IMR-90 (cell line): ENCODE measurements at regions not wholly inside any gene's neighbourhood (a gene's known extent, or its start where the extent isn't known, plus 50 kb on each side); places are given as distances from the start of the nearest gene placed in this dataset.

Source experiments
- ATAC-seq: fragments of 200-7000 bp; cut with Tn5 transposase; 2 replicates; pipeline ENCODE4 v1.9.1; 2020; ENCODE audit warnings: low read depth, mild to moderate bottlenecking, moderate library complexity
- BruUV-seq: library from RNA; stranded (reverse); fragments of 400-500 nt; replicated peaks from 2 replicates; lab custom pipeline; 2021; lab: Mats Ljungman, UMichigan
- CTCF ChIA-PET: fragments of 300-600 bp; formaldehyde crosslinking; extraction: SDS; loops from one replicate; lab custom pipeline; 2021; ENCODE audit warnings: antibody characterized with exemption; lab: Yijun Ruan, JAX
- POLR2A ChIA-PET: fragments of 300-600 bp; sonication (Branson Sonifier 250); formaldehyde crosslinking; loops from one replicate; lab custom pipeline; 2022; ENCODE audit warnings: antibody characterized with exemption; ENCODE audit not compliant: unreplicated experiment; lab: Charles Lee
- DNase-seq: peaks from one replicate; pipeline ENCODE4 v3.0.0; 2013
- H2AFZ ChIP-seq: replicated peaks from 2 replicates; pipeline ENCODE3; 2013; ENCODE audit warnings: low read length, mild to moderate bottlenecking; ENCODE audit not compliant: poor library complexity
- H2AK5ac ChIP-seq: 2 replicates; pipeline ENCODE4 v1.6.1; 2013; ENCODE audit warnings: low read depth, low read length, inconsistent platforms
- H2AK9ac ChIP-seq: replicated peaks from 2 replicates; pipeline ENCODE3; 2013; ENCODE audit warnings: mild to moderate bottlenecking, low read depth, low read length, moderate library complexity; ENCODE audit not compliant: poor library complexity
- H2BK120ac ChIP-seq: 2 replicates; pipeline ENCODE4 v1.6.1; 2013; ENCODE audit warnings: low read depth, low read length, inconsistent platforms
- H2BK15ac ChIP-seq: 3 replicates; pipeline ENCODE4 v1.6.1; 2013; ENCODE audit warnings: low read depth, low read length, inconsistent platforms
- H2BK20ac ChIP-seq: 2 replicates; pipeline ENCODE4 v1.6.1; 2013; ENCODE audit warnings: low read depth, mild to moderate bottlenecking, inconsistent platforms, low read length, moderate library complexity
- H2BK5ac ChIP-seq: 2 replicates; pipeline ENCODE4 v1.6.1; 2013; ENCODE audit warnings: mild to moderate bottlenecking, low read depth, low read length, inconsistent platforms; ENCODE audit not compliant: poor library complexity, severe bottlenecking
- H3K14ac ChIP-seq: replicated peaks from 2 replicates; pipeline ENCODE4 v1.6.1; 2013; ENCODE audit warnings: low read depth, low read length, inconsistent platforms
- H3K18ac ChIP-seq: 2 replicates; pipeline ENCODE4 v1.6.1; 2013; ENCODE audit warnings: low read depth, low read length, control low read depth
- H3K23ac ChIP-seq: 2 replicates; pipeline ENCODE4 v1.6.1; 2013; ENCODE audit warnings: low read depth, low read length, inconsistent platforms
- H3K27ac ChIP-seq: 2 replicates; pipeline ENCODE4 v1.5.1; 2013; ENCODE audit warnings: mild to moderate bottlenecking, control low read depth, low read length; ENCODE audit not compliant: insufficient read depth
- H3K27me3 ChIP-seq: 2 replicates; pipeline ENCODE4 v1.6.1; 2013; ENCODE audit warnings: low read length; ENCODE audit not compliant: control insufficient read depth, insufficient read depth
- H3K36me3 ChIP-seq: 2 replicates; pipeline ENCODE4 v1.6.1; 2013; ENCODE audit warnings: low read length, mixed read lengths; ENCODE audit not compliant: control insufficient read depth, insufficient read depth
- H3K4ac ChIP-seq: 2 replicates; pipeline ENCODE4 v1.6.1; 2013; ENCODE audit warnings: low read depth, low read length, inconsistent platforms
- H3K4me1 ChIP-seq: 2 replicates; pipeline ENCODE4 v1.6.1; 2013; ENCODE audit warnings: low read length, mixed read lengths; ENCODE audit not compliant: control insufficient read depth, insufficient read depth
- H3K4me2 ChIP-seq: 2 replicates; pipeline ENCODE4 v1.6.1; 2013; ENCODE audit warnings: low read depth, mild to moderate bottlenecking, control low read depth, low read length, moderate library complexity
- H3K4me3 ChIP-seq: 2 replicates; pipeline ENCODE4 v1.5.1; 2013; ENCODE audit warnings: low read depth, mild to moderate bottlenecking, control low read depth, low read length, moderate library complexity; ENCODE audit not compliant: insufficient read depth
- H3K56ac ChIP-seq: 2 replicates; pipeline ENCODE4 v1.6.1; 2013; ENCODE audit warnings: low read length, inconsistent platforms; ENCODE audit not compliant: insufficient read depth; ENCODE audit errors: extremely low read depth
- H3K79me1 ChIP-seq, 2 experiments: 2 replicates each; pipeline ENCODE4 v1.6.1; 2013; ENCODE audit warnings: low read length in 2 of 2, inconsistent platforms in 1 of 2, low read depth in 1 of 2
- H3K9ac ChIP-seq: 2 replicates; pipeline ENCODE4 v1.6.1; 2013; ENCODE audit warnings: low read depth, low read length, control low read depth
- H3K9me1 ChIP-seq: 2 replicates; pipeline ENCODE4 v1.6.1; 2013; ENCODE audit warnings: low read length, inconsistent platforms; ENCODE audit not compliant: insufficient read depth
- H3K9me3 ChIP-seq: 2 replicates; pipeline ENCODE4 v1.6.1; 2013; ENCODE audit warnings: low read length; ENCODE audit not compliant: control insufficient read depth, insufficient read depth
- H4K20me1 ChIP-seq: 2 replicates; pipeline ENCODE4 v1.6.1; 2013; ENCODE audit warnings: low read length, inconsistent platforms; ENCODE audit not compliant: insufficient read depth
- H4K5ac ChIP-seq: 2 replicates; pipeline ENCODE4 v1.6.1; 2013; ENCODE audit warnings: mild to moderate bottlenecking, low read depth, low read length, control low read depth
- H4K8ac ChIP-seq, 2 experiments: 2 replicates each; pipeline ENCODE4 v1.6.1; 2013; ENCODE audit warnings: low read depth in 2 of 2, low read length in 2 of 2, control low read depth in 1 of 2, inconsistent platforms in 1 of 2
- H4K91ac ChIP-seq: 2 replicates; pipeline ENCODE4 v1.6.1; 2013; ENCODE audit warnings: low read depth, low read length, inconsistent platforms; ENCODE audit not compliant: insufficient read depth
- FOS ChIP-seq: fragments of 150-350 bp; IDR thresholded peaks from 2 replicates; pipeline ENCODE4 v1.6.1; 2016; ENCODE audit warnings: low read depth, low read length
- MAFK ChIP-seq: IDR thresholded peaks from 2 replicates; pipeline ENCODE4 v1.6.1; 2012; ENCODE audit warnings: low read depth, low read length, improper control_type of control experiment
- MAZ ChIP-seq: IDR thresholded peaks from 2 replicates; pipeline ENCODE4 v1.6.1; 2012; ENCODE audit warnings: low read depth, mild to moderate bottlenecking, low read length, improper control_type of control experiment, moderate library complexity, borderline replicate concordance
- RFX5 ChIP-seq: IDR thresholded peaks from 2 replicates; pipeline ENCODE4 v1.8.0; 2012; ENCODE audit warnings: low read depth, mild to moderate bottlenecking, low read length, moderate library complexity
- WGBS, 2 experiments: methylation state at CpG; one replicate each; pipeline versions ENCODE4 v1.1.5 to v1.1.7; 2013; ENCODE audit warnings: missing lambda C conversion rate in 2 of 2; ENCODE audit not compliant: insufficient read length in 1 of 2; ENCODE audit errors: extremely low coverage in 2 of 2; 5-methylcytosine and 5-hydroxymethylcytosine counted together
- dilution Hi-C: fragments of 300-500 bp; cut with HindIII; formaldehyde crosslinking; loops from one replicate; pipeline ENCODE4 v1.14.3; 2018; ENCODE audit warnings: low sequenced_read_pairs; ENCODE audit not compliant: unreplicated experiment
- in situ Hi-C: fragments of 300-500 bp; cut with MboI; formaldehyde crosslinking; loops from 3 replicates; pipeline ENCODE4 v1.14.3; 2019; ENCODE audit warnings: low sequenced_read_pairs, inconsistent platforms, mixed read lengths
- intact Hi-C: fragments of 100-400 bp; cut with micrococcal nuclease; formaldehyde crosslinking; loops from 2 replicates; pipeline ENCODE4 v1.10.0; 2022
- TF ChIP-seq, protein P1 (sequence below): fragments of 150-350 bp; IDR thresholded peaks from 2 replicates; pipeline ENCODE4 v1.6.1; 2017; ENCODE audit warnings: mild to moderate bottlenecking, antibody characterized with exemption, low read length, low read depth

DNA sequence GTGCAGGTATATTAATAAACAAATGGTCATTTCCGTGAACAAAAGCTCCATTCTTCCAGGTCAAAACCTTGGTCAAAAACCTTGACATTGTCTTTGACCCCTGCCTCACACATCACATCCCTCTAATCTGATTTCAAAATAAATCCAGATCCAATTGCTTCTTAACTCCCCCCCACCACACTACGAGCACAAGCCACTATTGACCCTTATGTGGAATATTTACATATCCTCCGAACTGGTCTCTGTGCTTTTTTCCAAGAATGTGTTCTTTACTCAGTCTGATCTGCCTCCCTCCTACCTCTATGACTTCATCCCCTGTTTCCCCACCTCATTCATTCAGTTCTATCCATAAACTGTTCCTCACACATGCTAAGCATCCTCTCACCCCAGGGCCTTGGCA lies 313.6 kb upstream of the NPVF start:
- Histone ChIP-seq H4K8ac (no peak overlapping the region), H2BK20ac (no peak overlapping the region), H3K14ac (no peak overlapping the region), H3K56ac (no peak overlapping the region), H2BK5ac (no peak overlapping the region), H3K9me3 (no peaks in the 10 kb centered on the region), H3K4me1 (no peaks in the 10 kb centered on the region), H3K27ac (no peak overlapping the region), H3K9ac (no peak overlapping the region), H3K4me3 (no peak overlapping the region), H4K91ac (no peak overlapping the region), H3K27me3 (no peaks in the 10 kb centered on the region), H2BK15ac (no peak overlapping the region), H2BK120ac (no peak overlapping the region), H4K5ac (no peak overlapping the region), H3K18ac (no peak overlapping the region), H3K9me1 (no peaks in the 10 kb centered on the region), H3K4me2 (no peak overlapping the region), H3K4ac (no peak overlapping the region), H3K23ac (no peak overlapping the region), H2AK5ac (no peak overlapping the region), H3K36me3 (no peaks in the 10 kb centered on the region), H3K79me1 (no peaks in the 10 kb centered on the region), H4K20me1 (no peaks in the 10 kb centered on the region), H2AK9ac (no peak overlapping the region), H2AFZ (no peak overlapping the region)
- no peak for ATAC-seq
- TF ChIP-seq MAFK: no peak
- no peak for TF ChIP-seq RFX5
- TF ChIP-seq MAZ: no peak
- TF ChIP-seq FOS: no peak
- TF ChIP-seq, protein P1, sequence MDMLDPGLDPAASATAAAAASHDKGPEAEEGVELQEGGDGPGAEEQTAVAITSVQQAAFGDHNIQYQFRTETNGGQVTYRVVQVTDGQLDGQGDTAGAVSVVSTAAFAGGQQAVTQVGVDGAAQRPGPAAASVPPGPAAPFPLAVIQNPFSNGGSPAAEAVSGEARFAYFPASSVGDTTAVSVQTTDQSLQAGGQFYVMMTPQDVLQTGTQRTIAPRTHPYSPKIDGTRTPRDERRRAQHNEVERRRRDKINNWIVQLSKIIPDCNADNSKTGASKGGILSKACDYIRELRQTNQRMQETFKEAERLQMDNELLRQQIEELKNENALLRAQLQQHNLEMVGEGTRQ: no peak
- 11% methylated on average over 2 of the region's 3 CpGs; no CpG with 5 or more reads in 1 of the 2 experiments for WGBS, 2 experiments
- no TSS peak for BruUV-seq
- in situ Hi-C loops: no loop called here
- POLR2A ChIA-PET: no interaction called here
- dilution Hi-C loops: no loop called here
- no peak for DNase-seq
- intact Hi-C loops: no loop called here
- CTCF ChIA-PET: no interaction called here
